ENCODE measurements at regions not wholly inside any gene's neighbourhood (a gene's known extent, or its start where the extent isn't known, plus 50 kb on each side); places are given as distances from the start of the nearest gene placed in this dataset.
"Not testable (repeated sequence)": the region's sequence is repeated elsewhere in the genome, so short reads cannot be mapped to it uniquely, and the experiment has no call there.

DNA sequence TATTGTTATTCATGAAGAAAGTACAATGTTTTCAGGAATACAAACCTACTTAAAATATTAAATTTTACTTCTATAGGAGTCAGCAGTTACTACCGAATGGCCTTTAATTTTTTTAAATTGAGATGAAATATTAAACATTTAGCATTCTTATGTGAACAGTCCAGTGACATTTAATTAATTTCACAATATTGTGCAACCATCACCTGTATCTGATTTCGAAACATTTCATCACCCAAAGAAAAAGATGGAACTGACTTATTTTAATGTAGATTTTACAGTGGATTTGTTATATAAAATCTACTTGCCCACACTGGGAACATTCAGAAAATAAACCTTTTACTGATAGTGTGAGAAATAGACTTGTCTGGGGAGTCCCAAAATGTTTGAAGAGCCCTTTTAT is 585.2 kb upstream of the LINC00305 start:
- TF ChIP-seq, protein P1, sequence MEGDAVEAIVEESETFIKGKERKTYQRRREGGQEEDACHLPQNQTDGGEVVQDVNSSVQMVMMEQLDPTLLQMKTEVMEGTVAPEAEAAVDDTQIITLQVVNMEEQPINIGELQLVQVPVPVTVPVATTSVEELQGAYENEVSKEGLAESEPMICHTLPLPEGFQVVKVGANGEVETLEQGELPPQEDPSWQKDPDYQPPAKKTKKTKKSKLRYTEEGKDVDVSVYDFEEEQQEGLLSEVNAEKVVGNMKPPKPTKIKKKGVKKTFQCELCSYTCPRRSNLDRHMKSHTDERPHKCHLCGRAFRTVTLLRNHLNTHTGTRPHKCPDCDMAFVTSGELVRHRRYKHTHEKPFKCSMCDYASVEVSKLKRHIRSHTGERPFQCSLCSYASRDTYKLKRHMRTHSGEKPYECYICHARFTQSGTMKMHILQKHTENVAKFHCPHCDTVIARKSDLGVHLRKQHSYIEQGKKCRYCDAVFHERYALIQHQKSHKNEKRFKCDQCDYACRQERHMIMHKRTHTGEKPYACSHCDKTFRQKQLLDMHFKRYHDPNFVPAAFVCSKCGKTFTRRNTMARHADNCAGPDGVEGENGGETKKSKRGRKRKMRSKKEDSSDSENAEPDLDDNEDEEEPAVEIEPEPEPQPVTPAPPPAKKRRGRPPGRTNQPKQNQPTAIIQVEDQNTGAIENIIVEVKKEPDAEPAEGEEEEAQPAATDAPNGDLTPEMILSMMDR (IDR thresholded peaks at IDR 0.05; ENCODE audit: borderline replicate concordance) = no peak

DNA sequence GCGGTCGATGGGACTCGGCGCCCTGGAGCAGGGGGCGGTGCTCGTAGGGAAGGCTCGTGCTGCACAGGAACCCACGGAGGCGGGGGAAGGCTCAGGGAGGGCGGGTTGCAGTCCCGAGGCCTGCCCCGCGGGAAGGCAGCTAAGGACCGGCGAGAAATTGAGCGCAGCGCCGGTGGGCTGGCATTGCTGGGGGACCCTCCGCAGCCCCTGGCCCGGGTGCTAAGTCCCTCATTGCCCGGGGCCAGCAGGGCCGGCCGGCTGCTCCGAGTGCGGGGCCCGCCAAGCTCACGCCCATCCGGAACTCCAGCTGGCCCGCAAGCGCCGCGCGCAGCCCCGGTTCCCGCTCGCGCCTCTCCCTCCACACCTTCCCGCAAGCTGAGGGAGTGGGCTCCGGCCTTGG is 576.8 kb upstream of the LINC00305 start:
- not testable (repeated sequence) for DNase-seq

More for the DNA sequence above, 585.2 kb upstream of the LINC00305 start:
- intact Hi-C loops (cut with micrococcal nuclease) = no loop called here
- Histone ChIP-seq H3K27ac (replicated peaks) (no peak overlapping the region), H3K4me1 (no peaks in the 10 kb centered on the region), H3K9me3 (replicated peaks) (no peaks in the 10 kb centered on the region), H3K4me3 (no peak overlapping the region), H3K27me3 (ENCODE audit: low read depth) (no peaks in the 10 kb centered on the region), H3K36me3 (no peaks in the 10 kb centered on the region)
- DNase-seq = no peak

DNA sequence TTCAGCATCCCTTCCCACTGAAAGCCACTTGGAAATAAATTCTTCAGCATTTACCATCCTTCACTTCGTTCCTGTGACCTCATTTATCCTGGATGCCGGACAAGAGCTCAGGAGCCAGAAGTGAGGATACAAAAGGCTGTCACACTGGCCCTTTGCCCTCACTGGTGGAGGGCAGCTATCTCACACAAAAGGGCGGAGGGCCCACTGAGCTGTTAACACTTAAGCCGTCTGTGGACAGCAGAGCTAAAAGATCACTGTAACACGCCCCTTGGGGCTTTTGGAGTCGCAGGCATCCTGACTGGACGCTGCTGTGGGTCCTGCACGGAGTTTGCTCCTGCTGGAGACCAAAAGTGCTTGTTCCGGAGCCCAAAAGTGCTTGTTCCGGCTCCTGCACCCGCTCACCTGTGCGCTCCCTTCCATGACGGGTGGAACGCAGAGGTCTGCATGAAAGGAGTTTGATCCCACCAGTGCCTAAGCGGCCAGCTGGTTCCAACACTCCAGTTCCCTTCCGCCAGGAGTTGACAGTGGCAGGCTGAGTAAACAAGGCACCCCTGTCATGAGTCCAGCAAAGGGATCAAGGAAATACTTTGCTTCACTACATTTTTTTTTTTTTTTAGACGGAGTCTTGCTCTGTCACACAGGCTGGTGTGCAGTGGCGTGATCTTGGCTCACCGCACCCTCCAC is 572.0 kb upstream of the LINC00305 start:
- H3K4me1 ChIP-seq = no peaks in the 10 kb centered on the region
- H3K4me3 ChIP-seq = no peak overlapping the region
- TF ChIP-seq, protein P1 (IDR thresholded peaks at IDR 0.05; ENCODE audit: borderline replicate concordance) = no peak
- intact Hi-C loops (cut with micrococcal nuclease) = no loop called here
- peaks cover 4% of the 10 kb centered on the region for H3K9me3 ChIP-seq (replicated peaks)
- H3K36me3 ChIP-seq = no peaks in the 10 kb centered on the region
- no peak for DNase-seq
- no peak overlapping the region for H3K27ac ChIP-seq (replicated peaks)
- H3K27me3 ChIP-seq (ENCODE audit: low read depth) = no peaks in the 10 kb centered on the region

More for the DNA sequence above, 576.8 kb upstream of the LINC00305 start:
- H3K27me3 ChIP-seq (ENCODE audit: low read depth); H3K4me1 ChIP-seq; H3K36me3 ChIP-seq; intact Hi-C loops (cut with micrococcal nuclease); H3K9me3 ChIP-seq (replicated peaks); H3K4me3 ChIP-seq; H3K27ac ChIP-seq (replicated peaks): not testable (repeated sequence)

DNA sequence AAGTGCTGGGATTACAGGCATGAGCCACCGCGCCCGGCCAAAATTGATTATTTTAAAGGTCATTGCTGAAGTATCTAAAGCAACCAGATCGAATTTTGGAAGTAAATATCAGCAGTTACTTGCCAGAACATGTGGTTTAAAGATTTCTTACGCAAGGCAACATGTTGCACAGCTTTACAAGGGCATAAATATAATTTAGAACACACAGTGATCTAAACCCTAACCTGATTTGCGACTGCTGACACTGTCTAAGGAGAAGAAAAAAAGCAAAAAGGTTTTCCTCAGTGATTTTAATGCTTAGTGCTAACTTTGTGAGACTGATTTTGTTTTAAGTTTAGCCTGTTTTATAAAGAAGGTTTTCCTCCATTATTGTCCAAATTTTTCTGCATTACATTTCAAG is 569.9 kb upstream of the LINC00305 start:
- intact Hi-C loops (cut with micrococcal nuclease) = no loop called here
- H3K27me3 ChIP-seq (ENCODE audit: low read depth) = no peaks in the 10 kb centered on the region
- TF ChIP-seq, protein P1 (IDR thresholded peaks at IDR 0.05; ENCODE audit: borderline replicate concordance) = no peak
- no peaks in the 10 kb centered on the region for H3K36me3 ChIP-seq
- no peak overlapping the region for H3K27ac ChIP-seq (replicated peaks)
- no peak for DNase-seq
- H3K4me3 ChIP-seq = no peak overlapping the region
- peaks cover 4% of the 10 kb centered on the region for H3K9me3 ChIP-seq (replicated peaks)
- no peaks in the 10 kb centered on the region for H3K4me1 ChIP-seq

DNA sequence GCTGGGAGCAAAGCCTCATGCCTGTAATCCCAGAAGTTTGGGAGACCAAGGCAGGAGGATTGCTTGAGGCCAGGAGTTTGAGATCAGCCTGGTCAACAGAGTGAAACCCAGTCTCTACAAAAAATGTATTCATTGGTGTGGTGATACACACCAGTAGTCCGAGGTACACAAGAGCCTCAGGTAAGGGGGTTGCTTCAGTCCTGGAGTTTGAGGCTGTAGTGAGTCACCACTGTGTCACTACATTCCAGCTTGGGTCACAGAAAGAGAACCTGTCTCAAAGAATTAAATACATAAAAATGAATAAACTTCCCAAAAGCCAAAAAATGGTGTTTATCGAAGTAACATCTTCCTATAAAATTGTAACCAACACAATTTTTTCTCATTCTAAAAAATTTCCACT is 568.1 kb upstream of the LINC00305 start:
- intact Hi-C loops (cut with micrococcal nuclease) = no loop called here
- no peaks in the 10 kb centered on the region for H3K4me1 ChIP-seq
- H3K4me3 ChIP-seq = no peak overlapping the region
- no peaks in the 10 kb centered on the region for H3K27me3 ChIP-seq (ENCODE audit: low read depth)
- H3K36me3 ChIP-seq = no peaks in the 10 kb centered on the region
- DNase-seq = no peak
- H3K9me3 ChIP-seq (replicated peaks) = no peaks in the 10 kb centered on the region
- no peak overlapping the region for H3K27ac ChIP-seq (replicated peaks)
- TF ChIP-seq, protein P1 (IDR thresholded peaks at IDR 0.05; ENCODE audit: borderline replicate concordance) = no peak

DNA sequence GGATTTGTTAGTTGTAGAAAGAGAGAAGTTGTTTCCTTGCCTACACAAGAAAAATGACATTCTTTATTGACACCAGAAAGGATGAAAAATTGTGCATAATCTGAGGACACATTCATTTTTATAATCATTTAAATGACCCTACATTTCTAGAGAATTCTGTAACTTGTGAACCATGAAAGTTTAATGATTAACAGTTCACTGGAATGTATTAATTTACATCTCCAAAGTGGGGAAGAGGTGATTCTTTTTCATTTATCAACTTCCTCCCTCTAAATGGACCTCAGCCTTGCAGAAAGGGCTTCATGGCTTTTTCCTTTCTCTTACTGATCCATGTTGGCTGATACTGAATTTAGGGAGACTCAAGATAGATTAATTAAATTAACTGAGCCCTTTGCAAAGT is 565.2 kb upstream of the LINC00305 start:
- intact Hi-C loops (cut with micrococcal nuclease) = no loop called here
- TF ChIP-seq, protein P1 (IDR thresholded peaks at IDR 0.05; ENCODE audit: borderline replicate concordance) = no peak
- H3K27ac ChIP-seq (replicated peaks) = no peak overlapping the region

More for the DNA sequence above, 565.2 kb upstream of the LINC00305 start:
- H3K4me1 ChIP-seq = no peaks in the 10 kb centered on the region
- no peak overlapping the region for H3K4me3 ChIP-seq
- H3K27me3 ChIP-seq (ENCODE audit: low read depth) = no peaks in the 10 kb centered on the region
- DNase-seq = no peak
- H3K9me3 ChIP-seq (replicated peaks) = no peaks in the 10 kb centered on the region
- no peaks in the 10 kb centered on the region for H3K36me3 ChIP-seq
